MCF 10A (cell line): ENCODE measurements at regions not wholly inside any gene's neighbourhood (a gene's known extent, or its start where the extent isn't known, plus 50 kb on each side); places are given as distances from the start of the nearest gene placed in this dataset.
"Not testable (repeated sequence)": the region's sequence is repeated elsewhere in the genome, so short reads cannot be mapped to it uniquely, and the experiment has no call there.

Source experiments
- BruUV-seq: library from RNA; stranded (reverse); fragments of 400-500 nt; replicated peaks from 2 replicates; lab custom pipeline; 2021; lab: Mats Ljungman, UMichigan
- CTCF ChIA-PET: fragments of 300-600 bp; sonication (Branson Sonifier 250); formaldehyde crosslinking; extraction: SDS; loops from one replicate; lab custom pipeline; 2021; ENCODE audit warnings: antibody characterized with exemption, inconsistent platforms; lab: Yijun Ruan, JAX
- POLR2A ChIA-PET: fragments of 300-600, 350-650 bp; sonication (Branson Sonifier 250); formaldehyde crosslinking; extraction: SDS; loops from one replicate; lab custom pipeline; 2020; ENCODE audit warnings: antibody characterized with exemption, inconsistent platforms; lab: Yijun Ruan, JAX
- DNase-seq: peaks from one replicate; pipeline ENCODE4 v3.0.0-alpha.2; 2018; ENCODE audit not compliant: unreplicated experiment
- H3K27ac Mint-ChIP-seq: one replicate; pipeline ENCODE4 v1.8.0; 2022; ENCODE audit warnings: mild to moderate bottlenecking, low read depth, mixed read lengths; ENCODE audit not compliant: unreplicated experiment
- H3K27me3 Mint-ChIP-seq: one replicate; pipeline ENCODE4 v1.8.0; 2022; ENCODE audit warnings: mixed read lengths; ENCODE audit not compliant: insufficient read depth, unreplicated experiment
- H3K36me3 Mint-ChIP-seq: one replicate; pipeline ENCODE4 v1.8.0; 2022; ENCODE audit warnings: mild to moderate bottlenecking, moderate library complexity, mixed read lengths; ENCODE audit not compliant: insufficient read depth, unreplicated experiment
- H3K4me1 Mint-ChIP-seq: one replicate; pipeline ENCODE4 v1.8.0; 2022; ENCODE audit warnings: mixed read lengths; ENCODE audit not compliant: insufficient read depth, unreplicated experiment
- H3K4me3 Mint-ChIP-seq: one replicate; pipeline ENCODE4 v1.8.0; 2022; ENCODE audit warnings: mild to moderate bottlenecking, moderate library complexity, mixed read lengths; ENCODE audit not compliant: unreplicated experiment
- H3K9me3 Mint-ChIP-seq: one replicate; pipeline ENCODE4 v1.8.0; 2022; ENCODE audit warnings: mixed read lengths; ENCODE audit not compliant: unreplicated experiment
- CTCF ChIP-seq: fragments of 200-600 bp; IDR thresholded peaks from one replicate; pipeline ENCODE4 v1.8.0; 2022; ENCODE audit warnings: antibody characterized with exemption, mild to moderate bottlenecking; ENCODE audit not compliant: unreplicated experiment
- intact Hi-C: fragments of 100-400 bp; cut with micrococcal nuclease; formaldehyde crosslinking; loops from 2 replicates; pipeline ENCODE4 v1.14.1; 2022

GRCh38 chr7:4525884-4526283, 156.2 kb upstream of the FOXK1 start:
- intact Hi-C loops: no loop called here
- Mint-ChIP-seq H3K36me3 (no peaks in the 10 kb centered on the region), H3K4me3 (no peak overlapping the region), H3K9me3 (no peaks in the 10 kb centered on the region), H3K27me3 (peaks cover 32% of the 10 kb centered on the region), H3K4me1 (no peaks in the 10 kb centered on the region), H3K27ac (no peak overlapping the region)
- no peak for TF ChIP-seq CTCF
- no TSS peak for BruUV-seq
- CTCF ChIA-PET: interaction anchor here (0.6 kb wide), 2 partner anchors 36 to 84 kb away, joined by 3 to 4 read pairs; no protein-coding TSS in a partner anchor
- DNase-seq: no peak
- POLR2A ChIA-PET: no interaction called here

GRCh38 chr7:4527988-4528636, 154.0 kb upstream of the FOXK1 start:
- ChIA-PET POLR2A (interaction anchor here (0.7 kb wide), 2 partner anchors 109 to 151 kb away, joined by 3 to 4 read pairs; no protein-coding TSS in a partner anchor), CTCF (interaction anchor here (0.6 to 0.7 kb wide), 2 partner anchors 303 to 1454 kb away, joined by 3 read pairs; no protein-coding TSS in a partner anchor)
- intact Hi-C loops: no loop called here
- peaks cover 41% of the 10 kb centered on the region for H3K27me3 Mint-ChIP-seq
- no peak overlapping the region for H3K4me3 Mint-ChIP-seq
- DNase-seq: peak; percentile 14
- H3K27ac Mint-ChIP-seq: no peak overlapping the region
- H3K36me3 Mint-ChIP-seq: no peaks in the 10 kb centered on the region
- TF ChIP-seq CTCF: no peak
- no peaks in the 10 kb centered on the region for H3K9me3 Mint-ChIP-seq
- no TSS peak for BruUV-seq
- no peaks in the 10 kb centered on the region for H3K4me1 Mint-ChIP-seq

- no peaks in the 10 kb centered on the region for H3K4me1 Mint-ChIP-seq
- intact Hi-C loops: no loop called here
- TF ChIP-seq CTCF: no peak
- H3K4me3 Mint-ChIP-seq: no peak overlapping the region
- peaks cover 4% of the 10 kb centered on the region for H3K36me3 Mint-ChIP-seq
- H3K27ac Mint-ChIP-seq: no peak overlapping the region
- ChIA-PET POLR2A (no interaction called here), CTCF (no interaction called here)
- H3K9me3 Mint-ChIP-seq: no peaks in the 10 kb centered on the region
- no peak for DNase-seq
- no TSS peak for BruUV-seq
- H3K27me3 Mint-ChIP-seq: peaks cover 13% of the 10 kb centered on the region
Measured at GRCh38 chr7:4531236-4531635, 150.9 kb upstream of the FOXK1 start.

- H3K4me3 Mint-ChIP-seq, H3K27ac Mint-ChIP-seq, intact Hi-C loops, H3K9me3 Mint-ChIP-seq, DNase-seq, H3K36me3 Mint-ChIP-seq, BruUV-seq, H3K4me1 Mint-ChIP-seq, POLR2A ChIA-PET: not testable (repeated sequence)
- CTCF ChIA-PET: interaction anchor here (0.6 kb wide), 1 partner anchor 15 kb away, joined by 8 read pairs; no protein-coding TSS in a partner anchor
- H3K27me3 Mint-ChIP-seq: peaks cover 13% of the 10 kb centered on the region
Measured at GRCh38 chr7:4533339-4533738, 148.8 kb upstream of the FOXK1 start.
